ENCODE measurements at regions not wholly inside any gene's neighbourhood (a gene's known extent, or its start where the extent isn't known, plus 50 kb on each side); places are given as distances from the start of the nearest gene placed in this dataset.

- no peak for TF ChIP-seq POLR2A (IDR thresholded peaks at IDR 0.05)
- TF ChIP-seq, protein P1, sequence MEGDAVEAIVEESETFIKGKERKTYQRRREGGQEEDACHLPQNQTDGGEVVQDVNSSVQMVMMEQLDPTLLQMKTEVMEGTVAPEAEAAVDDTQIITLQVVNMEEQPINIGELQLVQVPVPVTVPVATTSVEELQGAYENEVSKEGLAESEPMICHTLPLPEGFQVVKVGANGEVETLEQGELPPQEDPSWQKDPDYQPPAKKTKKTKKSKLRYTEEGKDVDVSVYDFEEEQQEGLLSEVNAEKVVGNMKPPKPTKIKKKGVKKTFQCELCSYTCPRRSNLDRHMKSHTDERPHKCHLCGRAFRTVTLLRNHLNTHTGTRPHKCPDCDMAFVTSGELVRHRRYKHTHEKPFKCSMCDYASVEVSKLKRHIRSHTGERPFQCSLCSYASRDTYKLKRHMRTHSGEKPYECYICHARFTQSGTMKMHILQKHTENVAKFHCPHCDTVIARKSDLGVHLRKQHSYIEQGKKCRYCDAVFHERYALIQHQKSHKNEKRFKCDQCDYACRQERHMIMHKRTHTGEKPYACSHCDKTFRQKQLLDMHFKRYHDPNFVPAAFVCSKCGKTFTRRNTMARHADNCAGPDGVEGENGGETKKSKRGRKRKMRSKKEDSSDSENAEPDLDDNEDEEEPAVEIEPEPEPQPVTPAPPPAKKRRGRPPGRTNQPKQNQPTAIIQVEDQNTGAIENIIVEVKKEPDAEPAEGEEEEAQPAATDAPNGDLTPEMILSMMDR (IDR thresholded peaks at IDR 0.05 in 4 of 5, conservative IDR thresholded peaks at IDR 0.05 in 1 of 5): no peak
These were observed 63.2 kb downstream of the OLIG3 start for GRCh38 chr6:137430954-137431353.

Measured in gastrocnemius medialis (tissue), 4 donors.